SK-N-SH treated with all-trans-retinoic acid at 6 μM for 48 hours (cell line): ENCODE measurements at regions not wholly inside any gene's neighbourhood (a gene's known extent, or its start where the extent isn't known, plus 50 kb on each side); places are given as distances from the start of the nearest gene placed in this dataset.

Source experiments
- ATAC-seq: fragments of 200-7000 bp; cut with Tn5 transposase; 3 replicates; pipeline ENCODE4 v1.9.1; 2020; ENCODE audit warnings: mild to moderate bottlenecking, moderate library complexity
- BACH2 ChIP-seq: fragments of 250-450 bp; sonication (Bioruptor Pico); IDR thresholded peaks from 2 replicates; pipeline ENCODE4 v1.9.0; 2021; ENCODE audit warnings: mild to moderate bottlenecking, borderline replicate concordance
- CSDC2 ChIP-seq: fragments of 250-450 bp; sonication (Bioruptor Pico); IDR thresholded peaks from 2 replicates; pipeline ENCODE4 v1.5.0; 2020; ENCODE audit warnings: mild to moderate bottlenecking, moderate library complexity
- ESRRG ChIP-seq: fragments of 250-450 bp; sonication (Bioruptor Pico); IDR thresholded peaks from 2 replicates; pipeline ENCODE4 v1.6.1; 2021; ENCODE audit warnings: mild to moderate bottlenecking
- GLIS3 ChIP-seq: fragments of 250-450 bp; sonication (Bioruptor Pico); IDR thresholded peaks from 2 replicates; pipeline ENCODE4 v1.5.0; 2020; ENCODE audit warnings: mild to moderate bottlenecking, moderate library complexity
- ISL1 ChIP-seq: fragments of 250-450 bp; sonication (Bioruptor Pico); IDR thresholded peaks from 2 replicates; pipeline ENCODE4 v2.1.2; 2022; ENCODE audit warnings: mild to moderate bottlenecking, moderate library complexity
- PPARA ChIP-seq: fragments of 250-450 bp; sonication (Bioruptor Pico); IDR thresholded peaks from 2 replicates; pipeline ENCODE4 v1.5.0; 2020; ENCODE audit warnings: mild to moderate bottlenecking, borderline replicate concordance
- RARB ChIP-seq: fragments of 250-450 bp; sonication (Bioruptor Pico); IDR thresholded peaks from 2 replicates; pipeline ENCODE4 v1.8.0; 2021; ENCODE audit warnings: mild to moderate bottlenecking, moderate library complexity
- SNAI2 ChIP-seq: fragments of 250-450 bp; sonication (Bioruptor Pico); IDR thresholded peaks from 2 replicates; pipeline ENCODE4 v1.5.0; 2020; ENCODE audit warnings: mild to moderate bottlenecking, moderate library complexity
- TOX ChIP-seq: fragments of 250-450 bp; sonication (Bioruptor Pico); IDR thresholded peaks from 2 replicates; pipeline ENCODE4 v1.8.0; 2021; ENCODE audit warnings: mild to moderate bottlenecking, moderate library complexity, borderline replicate concordance
- ZC3H10 ChIP-seq: fragments of 250-450 bp; sonication (Bioruptor Pico); IDR thresholded peaks from 2 replicates; pipeline ENCODE4 v1.5.1; 2021; ENCODE audit warnings: mild to moderate bottlenecking, moderate library complexity
- ZFP3 ChIP-seq: fragments of 250-450 bp; sonication (Bioruptor Pico); IDR thresholded peaks from 2 replicates; pipeline ENCODE4 v1.5.0; 2020; ENCODE audit warnings: mild to moderate bottlenecking, moderate library complexity
- ZFP30 ChIP-seq: fragments of 450-650 bp; formaldehyde crosslinking; IDR thresholded peaks from 2 replicates; pipeline ENCODE4 v1.5.0; 2022; ENCODE audit warnings: mild to moderate bottlenecking, moderate library complexity
- ZNF565 ChIP-seq: fragments of 450-650 bp; formaldehyde crosslinking; conservative IDR thresholded peaks from 2 replicates; pipeline ENCODE4 v1.5.0; 2020; ENCODE audit warnings: low read depth, mild to moderate bottlenecking, moderate library complexity
- ZNF70 ChIP-seq: fragments of 450-650 bp; formaldehyde crosslinking; IDR thresholded peaks from 2 replicates; pipeline ENCODE4 v1.5.0; 2020; ENCODE audit warnings: mild to moderate bottlenecking, moderate library complexity
- TF ChIP-seq, protein P1 (sequence below): fragments of 250-450 bp; sonication (Bioruptor Pico); IDR thresholded peaks from 2 replicates; pipeline ENCODE4 v1.5.1; 2020; ENCODE audit warnings: low read depth, mild to moderate bottlenecking, moderate library complexity
- TF ChIP-seq, protein P2 (sequence below): fragments of 250-450 bp; sonication (Bioruptor Pico); IDR thresholded peaks from 2 replicates; pipeline ENCODE4 v1.8.0; 2020; ENCODE audit warnings: mild to moderate bottlenecking, moderate library complexity, borderline replicate concordance
- TF ChIP-seq, protein P3 (sequence below): fragments of 250-450 bp; sonication (Bioruptor Pico); IDR thresholded peaks from 2 replicates; pipeline ENCODE4 v1.5.1; 2021; ENCODE audit warnings: mild to moderate bottlenecking, moderate library complexity
- TF ChIP-seq, protein P4 (sequence below): fragments of 250-450 bp; sonication (Bioruptor Pico); IDR thresholded peaks from 2 replicates; pipeline ENCODE4 v1.5.0; 2020; ENCODE audit warnings: mild to moderate bottlenecking, moderate library complexity
- TF ChIP-seq, protein P5 (sequence below): fragments of 250-450 bp; sonication (Bioruptor Pico); IDR thresholded peaks from 2 replicates; pipeline ENCODE4 v1.8.0; 2021; ENCODE audit warnings: low read depth, mild to moderate bottlenecking, moderate library complexity, borderline replicate concordance

DNA sequence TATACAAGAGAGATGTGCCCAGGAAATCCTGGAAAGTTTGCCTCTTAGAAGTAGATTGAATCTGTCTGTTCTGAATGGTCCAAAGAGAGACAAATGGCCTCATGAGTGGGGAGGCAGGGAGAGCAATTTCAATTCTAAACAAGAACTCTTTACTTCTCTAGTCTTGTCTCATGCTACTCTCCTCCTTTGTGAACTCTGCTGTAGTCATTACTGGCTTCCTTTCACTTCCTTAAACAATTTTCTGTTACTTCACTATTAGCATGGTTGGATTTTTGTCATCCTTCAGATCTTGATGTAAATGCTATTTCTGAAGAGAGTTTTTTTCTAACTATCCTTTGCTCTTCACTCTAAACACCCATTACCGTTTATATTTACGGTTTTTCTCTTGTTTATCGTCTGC lies 54.0 kb upstream of the GRIN3A start:
- no peak for ATAC-seq

DNA sequence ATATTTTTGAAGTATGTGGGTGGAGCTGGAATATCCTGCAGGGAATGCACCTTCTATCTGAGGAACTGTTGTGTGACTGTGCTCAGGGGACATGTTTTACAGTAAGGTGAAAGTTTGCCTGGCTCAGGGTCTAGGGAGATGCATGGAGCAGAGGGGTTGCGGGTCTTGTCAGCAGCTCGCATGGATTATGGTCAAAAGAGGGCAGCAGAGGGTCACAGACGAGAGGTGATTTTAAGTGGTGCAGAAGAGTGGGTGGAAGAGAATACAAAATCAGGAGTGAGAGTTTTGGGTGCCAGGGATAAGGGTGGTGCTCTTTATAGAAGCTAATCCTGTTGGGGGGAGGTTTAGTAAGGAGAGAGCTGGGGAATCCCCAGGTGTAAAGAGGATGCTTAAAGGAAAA lies 53.5 kb upstream of the GRIN3A start:
- TF ChIP-seq ZFP3 (CRISPR knock-in tag) (no peak), ZFP30 (CRISPR knock-in tag) (no peak)
- TF ChIP-seq, all 23 proteins: peak for 0
- peak; percentile 95 for ATAC-seq

More for the DNA sequence above, 54.0 kb upstream of the GRIN3A start:
- TF ChIP-seq PPARA (CRISPR knock-in tag), result no peak
- TF ChIP-seq GLIS3 (CRISPR knock-in tag), result no peak
- no peak for TF ChIP-seq ZC3H10 (CRISPR knock-in tag)
- TF ChIP-seq, protein P1, sequence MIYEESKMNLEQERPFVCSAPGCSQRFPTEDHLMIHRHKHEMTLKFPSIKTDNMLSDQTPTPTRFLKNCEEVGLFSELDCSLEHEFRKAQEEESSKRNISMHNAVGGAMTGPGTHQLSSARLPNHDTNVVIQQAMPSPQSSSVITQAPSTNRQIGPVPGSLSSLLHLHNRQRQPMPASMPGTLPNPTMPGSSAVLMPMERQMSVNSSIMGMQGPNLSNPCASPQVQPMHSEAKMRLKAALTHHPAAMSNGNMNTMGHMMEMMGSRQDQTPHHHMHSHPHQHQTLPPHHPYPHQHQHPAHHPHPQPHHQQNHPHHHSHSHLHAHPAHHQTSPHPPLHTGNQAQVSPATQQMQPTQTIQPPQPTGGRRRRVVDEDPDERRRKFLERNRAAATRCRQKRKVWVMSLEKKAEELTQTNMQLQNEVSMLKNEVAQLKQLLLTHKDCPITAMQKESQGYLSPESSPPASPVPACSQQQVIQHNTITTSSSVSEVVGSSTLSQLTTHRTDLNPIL, result no peak
- no peak for TF ChIP-seq RARB (CRISPR knock-in tag)
- no peak for TF ChIP-seq ESRRG (CRISPR knock-in tag)
- no peak for TF ChIP-seq TOX (CRISPR knock-in tag)
- TF ChIP-seq ZFP30 (CRISPR knock-in tag), result no peak
- TF ChIP-seq BACH2, result no peak
- TF ChIP-seq, protein P2, sequence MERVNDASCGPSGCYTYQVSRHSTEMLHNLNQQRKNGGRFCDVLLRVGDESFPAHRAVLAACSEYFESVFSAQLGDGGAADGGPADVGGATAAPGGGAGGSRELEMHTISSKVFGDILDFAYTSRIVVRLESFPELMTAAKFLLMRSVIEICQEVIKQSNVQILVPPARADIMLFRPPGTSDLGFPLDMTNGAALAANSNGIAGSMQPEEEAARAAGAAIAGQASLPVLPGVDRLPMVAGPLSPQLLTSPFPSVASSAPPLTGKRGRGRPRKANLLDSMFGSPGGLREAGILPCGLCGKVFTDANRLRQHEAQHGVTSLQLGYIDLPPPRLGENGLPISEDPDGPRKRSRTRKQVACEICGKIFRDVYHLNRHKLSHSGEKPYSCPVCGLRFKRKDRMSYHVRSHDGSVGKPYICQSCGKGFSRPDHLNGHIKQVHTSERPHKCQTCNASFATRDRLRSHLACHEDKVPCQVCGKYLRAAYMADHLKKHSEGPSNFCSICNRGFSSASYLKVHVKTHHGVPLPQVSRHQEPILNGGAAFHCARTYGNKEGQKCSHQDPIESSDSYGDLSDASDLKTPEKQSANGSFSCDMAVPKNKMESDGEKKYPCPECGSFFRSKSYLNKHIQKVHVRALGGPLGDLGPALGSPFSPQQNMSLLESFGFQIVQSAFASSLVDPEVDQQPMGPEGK (CRISPR knock-in tag), result no peak
- TF ChIP-seq, protein P3, sequence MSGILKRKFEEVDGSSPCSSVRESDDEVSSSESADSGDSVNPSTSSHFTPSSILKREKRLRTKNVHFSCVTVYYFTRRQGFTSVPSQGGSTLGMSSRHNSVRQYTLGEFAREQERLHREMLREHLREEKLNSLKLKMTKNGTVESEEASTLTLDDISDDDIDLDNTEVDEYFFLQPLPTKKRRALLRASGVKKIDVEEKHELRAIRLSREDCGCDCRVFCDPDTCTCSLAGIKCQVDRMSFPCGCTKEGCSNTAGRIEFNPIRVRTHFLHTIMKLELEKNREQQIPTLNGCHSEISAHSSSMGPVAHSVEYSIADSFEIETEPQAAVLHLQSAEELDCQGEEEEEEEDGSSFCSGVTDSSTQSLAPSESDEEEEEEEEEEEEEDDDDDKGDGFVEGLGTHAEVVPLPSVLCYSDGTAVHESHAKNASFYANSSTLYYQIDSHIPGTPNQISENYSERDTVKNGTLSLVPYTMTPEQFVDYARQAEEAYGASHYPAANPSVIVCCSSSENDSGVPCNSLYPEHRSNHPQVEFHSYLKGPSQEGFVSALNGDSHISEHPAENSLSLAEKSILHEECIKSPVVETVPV (CRISPR knock-in tag), result no peak
- TF ChIP-seq ZNF565 (CRISPR knock-in tag), result no peak
- TF ChIP-seq ZNF70, result no peak
- TF ChIP-seq ZFP3 (CRISPR knock-in tag), result no peak
- TF ChIP-seq, protein P4, sequence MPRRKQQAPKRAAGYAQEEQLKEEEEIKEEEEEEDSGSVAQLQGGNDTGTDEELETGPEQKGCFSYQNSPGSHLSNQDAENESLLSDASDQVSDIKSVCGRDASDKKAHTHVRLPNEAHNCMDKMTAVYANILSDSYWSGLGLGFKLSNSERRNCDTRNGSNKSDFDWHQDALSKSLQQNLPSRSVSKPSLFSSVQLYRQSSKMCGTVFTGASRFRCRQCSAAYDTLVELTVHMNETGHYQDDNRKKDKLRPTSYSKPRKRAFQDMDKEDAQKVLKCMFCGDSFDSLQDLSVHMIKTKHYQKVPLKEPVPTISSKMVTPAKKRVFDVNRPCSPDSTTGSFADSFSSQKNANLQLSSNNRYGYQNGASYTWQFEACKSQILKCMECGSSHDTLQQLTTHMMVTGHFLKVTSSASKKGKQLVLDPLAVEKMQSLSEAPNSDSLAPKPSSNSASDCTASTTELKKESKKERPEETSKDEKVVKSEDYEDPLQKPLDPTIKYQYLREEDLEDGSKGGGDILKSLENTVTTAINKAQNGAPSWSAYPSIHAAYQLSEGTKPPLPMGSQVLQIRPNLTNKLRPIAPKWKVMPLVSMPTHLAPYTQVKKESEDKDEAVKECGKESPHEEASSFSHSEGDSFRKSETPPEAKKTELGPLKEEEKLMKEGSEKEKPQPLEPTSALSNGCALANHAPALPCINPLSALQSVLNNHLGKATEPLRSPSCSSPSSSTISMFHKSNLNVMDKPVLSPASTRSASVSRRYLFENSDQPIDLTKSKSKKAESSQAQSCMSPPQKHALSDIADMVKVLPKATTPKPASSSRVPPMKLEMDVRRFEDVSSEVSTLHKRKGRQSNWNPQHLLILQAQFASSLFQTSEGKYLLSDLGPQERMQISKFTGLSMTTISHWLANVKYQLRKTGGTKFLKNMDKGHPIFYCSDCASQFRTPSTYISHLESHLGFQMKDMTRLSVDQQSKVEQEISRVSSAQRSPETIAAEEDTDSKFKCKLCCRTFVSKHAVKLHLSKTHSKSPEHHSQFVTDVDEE, result no peak
- no peak for TF ChIP-seq ISL1
- no peak for TF ChIP-seq CSDC2 (CRISPR knock-in tag)
- TF ChIP-seq, protein P5, sequence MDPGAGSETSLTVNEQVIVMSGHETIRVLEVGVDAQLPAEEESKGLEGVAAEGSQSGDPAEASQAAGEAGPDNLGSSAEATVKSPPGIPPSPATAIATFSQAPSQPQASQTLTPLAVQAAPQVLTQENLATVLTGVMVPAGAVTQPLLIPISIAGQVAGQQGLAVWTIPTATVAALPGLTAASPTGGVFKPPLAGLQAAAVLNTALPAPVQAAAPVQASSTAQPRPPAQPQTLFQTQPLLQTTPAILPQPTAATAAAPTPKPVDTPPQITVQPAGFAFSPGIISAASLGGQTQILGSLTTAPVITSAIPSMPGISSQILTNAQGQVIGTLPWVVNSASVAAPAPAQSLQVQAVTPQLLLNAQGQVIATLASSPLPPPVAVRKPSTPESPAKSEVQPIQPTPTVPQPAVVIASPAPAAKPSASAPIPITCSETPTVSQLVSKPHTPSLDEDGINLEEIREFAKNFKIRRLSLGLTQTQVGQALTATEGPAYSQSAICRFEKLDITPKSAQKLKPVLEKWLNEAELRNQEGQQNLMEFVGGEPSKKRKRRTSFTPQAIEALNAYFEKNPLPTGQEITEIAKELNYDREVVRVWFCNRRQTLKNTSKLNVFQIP (CRISPR knock-in tag), result no peak
- TF ChIP-seq SNAI2 (CRISPR knock-in tag), result no peak

DNA sequence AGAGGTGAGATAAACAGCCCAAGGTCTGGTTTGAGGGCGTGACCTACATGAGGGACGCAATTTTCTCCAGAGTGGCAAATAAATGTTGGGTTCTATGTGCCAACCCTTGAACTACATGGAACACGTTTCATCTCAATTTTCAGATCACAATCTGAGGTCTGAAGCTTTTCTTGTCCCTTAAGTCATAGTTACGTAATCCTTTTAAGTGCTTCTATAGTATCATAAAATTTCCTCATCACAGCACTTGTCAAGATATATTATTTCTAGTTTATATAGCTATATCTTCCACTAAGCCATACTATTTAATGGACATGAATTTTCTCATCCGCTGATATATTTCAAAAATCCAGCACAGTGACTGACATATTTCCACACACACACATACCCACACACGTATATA lies 53.1 kb upstream of the GRIN3A start:
- no peak for ATAC-seq
- TF ChIP-seq, protein P1, result no peak
- TF ChIP-seq, protein P5 (CRISPR knock-in tag), result no peak
